Kidney (tissue), 13 donors: ENCODE measurements at regions not wholly inside any gene's neighbourhood (a gene's known extent, or its start where the extent isn't known, plus 50 kb on each side); places are given as distances from the start of the nearest gene placed in this dataset.

Source experiments
- DNase-seq, 5 donors: peaks; one replicate each; pipeline ENCODE4 v3.0.0-alpha.2; 2013 to 2020
- FAIRE-seq: peaks from 2 replicates; lab custom pipeline; 2012; peaks lifted over from hg19 to GRCh38; lab: Jason Lieb, UNC
- H3K27ac ChIP-seq, 2 donors: one replicate each; pipeline ENCODE4 v1.7.0; 2013; ENCODE audit warnings: low read depth in 2 of 2, low read length in 2 of 2, inconsistent platforms in 1 of 2
- H3K27me3 ChIP-seq: one replicate; pipeline ENCODE4 v1.7.1; 2013; ENCODE audit warnings: low read length, inconsistent platforms; ENCODE audit not compliant: control insufficient read depth, insufficient read depth
- H3K36me3 ChIP-seq, 3 donors: one replicate each; pipeline versions ENCODE4 v1.7.0 to v1.7.1; 2013; ENCODE audit warnings: low read length in 3 of 3, control low read depth in 1 of 3, inconsistent platforms in 1 of 3; ENCODE audit not compliant: insufficient read depth in 3 of 3, control insufficient read depth in 2 of 3
- H3K4me1 ChIP-seq, 3 donors: one replicate each; pipeline versions ENCODE4 v1.7.0 to v1.7.1; 2013; ENCODE audit warnings: low read length in 3 of 3, inconsistent platforms in 1 of 3, low read depth in 1 of 3; ENCODE audit not compliant: control insufficient read depth in 2 of 3, insufficient read depth in 2 of 3
- H3K4me3 ChIP-seq, 3 donors: one replicate each; pipeline versions ENCODE4 v1.7.0 to v1.8.1; 2013; ENCODE audit warnings: low read length in 3 of 3, control low read depth in 1 of 3, inconsistent platforms in 1 of 3
- H3K9ac ChIP-seq, 3 donors: one replicate each; pipeline versions ENCODE4 v1.7.0 to v1.7.1; 2013; ENCODE audit warnings: low read length in 3 of 3, control low read depth in 1 of 3, inconsistent platforms in 1 of 3
- H3K9me3 ChIP-seq, 3 donors: one replicate each; pipeline versions ENCODE4 v1.7.0 to v1.7.1; 2013; ENCODE audit warnings: low read length in 3 of 3, control low read depth in 1 of 3, inconsistent platforms in 1 of 3; ENCODE audit not compliant: control insufficient read depth in 2 of 3, insufficient read depth in 1 of 3
- CTCF ChIP-seq: IDR thresholded peaks from 3 replicates; pipeline ENCODE4 v1.5.1; 2012; ENCODE audit warnings: mild to moderate bottlenecking, moderate library complexity, borderline replicate concordance; ENCODE audit not compliant: insufficient read depth; ENCODE audit errors: extremely low read depth
- intact Hi-C: fragments of 100-400 bp; cut with DNase I; formaldehyde crosslinking; loops from one replicate; pipeline ENCODE4 v1.11.1; 2022
- donor health status: control.
- donor health status: control.
- donor health status: control.
- donor health status: control.
- donor health status: control.
- donor health status: DM: yes; HTN: yes; CAD: no.
- donor health status: Normal renal cell carcinoma (clear cell type).

- no peak overlapping the region for H3K27ac ChIP-seq
- no peaks in the 10 kb centered on the region for H3K27me3 ChIP-seq
- intact Hi-C loops: no loop called here
- no peak overlapping the region for H3K9ac ChIP-seq
- no peak overlapping the region for H3K4me3 ChIP-seq
- H3K9me3 ChIP-seq: no peaks in the 10 kb centered on the region
- DNase-seq: no peak
- no peaks in the 10 kb centered on the region for H3K36me3 ChIP-seq
- no peaks in the 10 kb centered on the region for H3K4me1 ChIP-seq
- FAIRE-seq: no peak
- TF ChIP-seq CTCF: no peak
Measured at GRCh38 chr11:127531167-127531566, 530.6 kb upstream of the KIRREL3 start.

GRCh38 chr11:127528297-127528696 lies 527.7 kb upstream of the KIRREL3 start:
- FAIRE-seq (no peak), DNase-seq (no peak)
- H3K27ac ChIP-seq: no peak overlapping the region
- no peaks in the 10 kb centered on the region for H3K36me3 ChIP-seq
- no peak overlapping the region for H3K9ac ChIP-seq
- TF ChIP-seq CTCF: no peak
- H3K4me3 ChIP-seq: no peak overlapping the region
- intact Hi-C loops: no loop called here
- H3K9me3 ChIP-seq: no peaks in the 10 kb centered on the region
- H3K4me1 ChIP-seq: no peaks in the 10 kb centered on the region
- no peaks in the 10 kb centered on the region for H3K27me3 ChIP-seq

GRCh38 chr11:127524618-127525017 lies 524.0 kb upstream of the KIRREL3 start:
- Histone ChIP-seq H3K9me3 (no peaks in the 10 kb centered on the region), H3K9ac (no peak overlapping the region), H3K36me3 (no peaks in the 10 kb centered on the region), H3K27me3 (no peaks in the 10 kb centered on the region), H3K4me1 (no peaks in the 10 kb centered on the region), H3K27ac (no peak overlapping the region), H3K4me3 (no peak overlapping the region)
- no peak for TF ChIP-seq CTCF
- intact Hi-C loops: no loop called here
- DNase-seq (no peak), FAIRE-seq (no peak)

GRCh38 chr11:127521413-127521812 lies 520.8 kb upstream of the KIRREL3 start:
- Histone ChIP-seq H3K4me3 (no peak overlapping the region), H3K36me3 (no peaks in the 10 kb centered on the region), H3K9me3 (no peaks in the 10 kb centered on the region), H3K27ac (no peak overlapping the region), H3K27me3 (no peaks in the 10 kb centered on the region), H3K4me1 (no peaks in the 10 kb centered on the region), H3K9ac (no peak overlapping the region)
- no peak for TF ChIP-seq CTCF
- FAIRE-seq (no peak), DNase-seq (no peak)
- intact Hi-C loops: no loop called here
